ENCODE measurements at regions not wholly inside any gene's neighbourhood (a gene's known extent, or its start where the extent isn't known, plus 50 kb on each side); places are given as distances from the start of the nearest gene placed in this dataset.

GRCh38 chr2:183696028-183696427, 571.8 kb downstream of the NUP35 start:
- no peaks in the 10 kb centered on the region for H3F3A ChIP-seq (ENCODE audit: insufficient read depth, low read length)
- no peak for TF ChIP-seq EZH2 (IDR thresholded peaks at IDR 0.05; ENCODE audit: borderline replicate concordance, low read length)
- TF ChIP-seq, protein P1, sequence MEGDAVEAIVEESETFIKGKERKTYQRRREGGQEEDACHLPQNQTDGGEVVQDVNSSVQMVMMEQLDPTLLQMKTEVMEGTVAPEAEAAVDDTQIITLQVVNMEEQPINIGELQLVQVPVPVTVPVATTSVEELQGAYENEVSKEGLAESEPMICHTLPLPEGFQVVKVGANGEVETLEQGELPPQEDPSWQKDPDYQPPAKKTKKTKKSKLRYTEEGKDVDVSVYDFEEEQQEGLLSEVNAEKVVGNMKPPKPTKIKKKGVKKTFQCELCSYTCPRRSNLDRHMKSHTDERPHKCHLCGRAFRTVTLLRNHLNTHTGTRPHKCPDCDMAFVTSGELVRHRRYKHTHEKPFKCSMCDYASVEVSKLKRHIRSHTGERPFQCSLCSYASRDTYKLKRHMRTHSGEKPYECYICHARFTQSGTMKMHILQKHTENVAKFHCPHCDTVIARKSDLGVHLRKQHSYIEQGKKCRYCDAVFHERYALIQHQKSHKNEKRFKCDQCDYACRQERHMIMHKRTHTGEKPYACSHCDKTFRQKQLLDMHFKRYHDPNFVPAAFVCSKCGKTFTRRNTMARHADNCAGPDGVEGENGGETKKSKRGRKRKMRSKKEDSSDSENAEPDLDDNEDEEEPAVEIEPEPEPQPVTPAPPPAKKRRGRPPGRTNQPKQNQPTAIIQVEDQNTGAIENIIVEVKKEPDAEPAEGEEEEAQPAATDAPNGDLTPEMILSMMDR (IDR thresholded peaks at IDR 0.05; ENCODE audit: low read length), result no peak
- H4K20me1 ChIP-seq (ENCODE audit: insufficient read depth, low read length), result no peaks in the 10 kb centered on the region
- peaks cover 6% of the 10 kb centered on the region for H3K9me3 ChIP-seq (ENCODE audit: low read length)
- H3K4me2 ChIP-seq (ENCODE audit: low read length), result no peak overlapping the region
- no peaks in the 10 kb centered on the region for H3K36me3 ChIP-seq (ENCODE audit: insufficient read depth, low read length)
- H3K27me3 ChIP-seq (ENCODE audit: insufficient read depth, low read length), result no peaks in the 10 kb centered on the region
- no peaks in the 10 kb centered on the region for H3K79me2 ChIP-seq (ENCODE audit: insufficient read depth, low read length)
- H3K4me1 ChIP-seq (ENCODE audit: insufficient read depth, low read length, severe bottlenecking), result no peaks in the 10 kb centered on the region
- H3K9ac ChIP-seq (ENCODE audit: low read length), result no peak overlapping the region
- no peak overlapping the region for H3K27ac ChIP-seq (ENCODE audit: low read depth, low read length, poor library complexity, severe bottlenecking)
- no peak overlapping the region for H3K4me3 ChIP-seq (ENCODE audit: low read depth, low read length, poor library complexity, severe bottlenecking)
- H2AFZ ChIP-seq (ENCODE audit: low read length), result no peak overlapping the region
- no peaks in the 10 kb centered on the region for H3K9me2 ChIP-seq (ENCODE audit: low read depth, low read length)

- no peaks in the 10 kb centered on the region for H3K36me3 ChIP-seq (ENCODE audit: insufficient read depth, low read length)
- H3K27me3 ChIP-seq (ENCODE audit: insufficient read depth, low read length), result no peaks in the 10 kb centered on the region
- H3K4me3 ChIP-seq (ENCODE audit: low read depth, low read length, poor library complexity, severe bottlenecking), result no peak overlapping the region
- H3K9ac ChIP-seq (ENCODE audit: low read length), result no peak overlapping the region
- H3K9me3 ChIP-seq (ENCODE audit: low read length), result no peaks in the 10 kb centered on the region
- no peaks in the 10 kb centered on the region for H3K4me1 ChIP-seq (ENCODE audit: insufficient read depth, low read length, severe bottlenecking)
- H3K27ac ChIP-seq (ENCODE audit: low read depth, low read length, poor library complexity, severe bottlenecking), result no peak overlapping the region
- 0 out of 2 replicates have a peak, but pooled peaks cover 3% of the 10 kb centered on the region for H3K9me2 ChIP-seq (ENCODE audit: low read depth, low read length)
- no peaks in the 10 kb centered on the region for H4K20me1 ChIP-seq (ENCODE audit: insufficient read depth, low read length)
- H3F3A ChIP-seq (ENCODE audit: insufficient read depth, low read length), result no peaks in the 10 kb centered on the region
- TF ChIP-seq, protein P1 (IDR thresholded peaks at IDR 0.05; ENCODE audit: low read length), result no peak
- TF ChIP-seq EZH2 (IDR thresholded peaks at IDR 0.05; ENCODE audit: borderline replicate concordance, low read length), result no peak
- H3K4me2 ChIP-seq (ENCODE audit: low read length), result no peak overlapping the region
- no peak overlapping the region for H2AFZ ChIP-seq (ENCODE audit: low read length)
- no peaks in the 10 kb centered on the region for H3K79me2 ChIP-seq (ENCODE audit: insufficient read depth, low read length)
Observed at GRCh38 chr2:183709829-183710228, 585.6 kb downstream of the NUP35 start.

GRCh38 chr2:183718246-183718645, 594.0 kb downstream of the NUP35 start:
- TF ChIP-seq, protein P1 (IDR thresholded peaks at IDR 0.05; ENCODE audit: low read length), result no peak
- TF ChIP-seq EZH2 (IDR thresholded peaks at IDR 0.05; ENCODE audit: borderline replicate concordance, low read length), result no peak
- Histone ChIP-seq H3K36me3 (ENCODE audit: insufficient read depth, low read length) (no peaks in the 10 kb centered on the region), H3K9me2 (ENCODE audit: low read depth, low read length) (no peaks in the 10 kb centered on the region), H3K27me3 (ENCODE audit: insufficient read depth, low read length) (no peaks in the 10 kb centered on the region), H3F3A (ENCODE audit: insufficient read depth, low read length) (no peaks in the 10 kb centered on the region), H2AFZ (ENCODE audit: low read length) (no peak overlapping the region), H3K9ac (ENCODE audit: low read length) (no peak overlapping the region), H4K20me1 (ENCODE audit: insufficient read depth, low read length) (no peaks in the 10 kb centered on the region; the same call in 1 of the 2 replicates), H3K9me3 (ENCODE audit: low read length) (no peaks in the 10 kb centered on the region), H3K4me3 (ENCODE audit: low read depth, low read length, poor library complexity, severe bottlenecking) (no peak overlapping the region), H3K27ac (ENCODE audit: low read depth, low read length, poor library complexity, severe bottlenecking) (no peak overlapping the region), H3K79me2 (ENCODE audit: insufficient read depth, low read length) (no peaks in the 10 kb centered on the region), H3K4me2 (ENCODE audit: low read length) (no peak overlapping the region), H3K4me1 (ENCODE audit: insufficient read depth, low read length, severe bottlenecking) (no peaks in the 10 kb centered on the region)

Data from OCI-LY1 (cell line).